GM21717 (cell line): ENCODE measurements at regions not wholly inside any gene's neighbourhood (a gene's known extent, or its start where the extent isn't known, plus 50 kb on each side); places are given as distances from the start of the nearest gene placed in this dataset.

Experiments used
- ATAC-seq: cut with Tn5 transposase; IDR thresholded peaks from one replicate; pipeline ENCODE4 v1.9.1; 2021; ENCODE audit warnings: mild to moderate bottlenecking, moderate library complexity; ENCODE audit not compliant: unreplicated experiment

GRCh38 chr2:220310451-220310861, 683.0 kb downstream of the SLC4A3 start:
- ATAC-seq, result no peak

- no peak for ATAC-seq
Observed at GRCh38 chr2:220315098-220315823, 687.8 kb downstream of the SLC4A3 start.

GRCh38 chr2:220318037-220318436, 690.6 kb downstream of the SLC4A3 start:
- ATAC-seq, result no peak

- no peak for ATAC-seq
Observed at GRCh38 chr2:220318508-220318907, 691.1 kb downstream of the SLC4A3 start.

GRCh38 chr2:220320326-220320725, 692.9 kb downstream of the SLC4A3 start:
- ATAC-seq, result no peak

GRCh38 chr2:220332886-220333285, 705.5 kb downstream of the SLC4A3 start:
- no peak for ATAC-seq

- no peak for ATAC-seq
Observed at GRCh38 chr2:220334210-220334609, 706.8 kb downstream of the SLC4A3 start.

GRCh38 chr2:220334871-220335590, 707.6 kb downstream of the SLC4A3 start:
- ATAC-seq, result no peak

- no peak for ATAC-seq
Observed at GRCh38 chr2:220335591-220335915, 708.1 kb downstream of the SLC4A3 start.

GRCh38 chr2:220336771-220337170, 709.3 kb downstream of the SLC4A3 start:
- no peak for ATAC-seq

GRCh38 chr2:220337611-220338440, 710.4 kb downstream of the SLC4A3 start:
- no peak for ATAC-seq

- ATAC-seq, result no peak
Observed at GRCh38 chr2:220341014-220341413, 713.6 kb downstream of the SLC4A3 start.

GRCh38 chr2:220346919-220347318, 719.5 kb downstream of the SLC4A3 start:
- ATAC-seq, result no peak

GRCh38 chr2:220347626-220348025, 720.2 kb downstream of the SLC4A3 start:
- ATAC-seq, result no peak

GRCh38 chr2:220348206-220348605, 720.8 kb downstream of the SLC4A3 start:
- no peak for ATAC-seq

GRCh38 chr2:220353897-220354296, 726.5 kb downstream of the SLC4A3 start:
- no peak for ATAC-seq

GRCh38 chr2:220356076-220356475, 728.6 kb downstream of the SLC4A3 start:
- no peak for ATAC-seq

- no peak for ATAC-seq
Observed at GRCh38 chr2:220365023-220365422, 737.6 kb downstream of the SLC4A3 start.

- no peak for ATAC-seq
Observed at GRCh38 chr2:220366765-220367164, 739.3 kb downstream of the SLC4A3 start.

GRCh38 chr2:220370764-220371163, 743.3 kb downstream of the SLC4A3 start:
- ATAC-seq, result no peak

GRCh38 chr2:220371211-220371610, 743.8 kb downstream of the SLC4A3 start:
- ATAC-seq, result no peak

- ATAC-seq, result no peak
Observed at GRCh38 chr2:220373878-220374277, 746.4 kb downstream of the SLC4A3 start.
